IMR-90 (cell line): ENCODE measurements at regions not wholly inside any gene's neighbourhood (a gene's known extent, or its start where the extent isn't known, plus 50 kb on each side); places are given as distances from the start of the nearest gene placed in this dataset.
"Not testable (repeated sequence)": the region's sequence is repeated elsewhere in the genome, so short reads cannot be mapped to it uniquely, and the experiment has no call there.

Experiments used
- ATAC-seq: fragments of 200-7000 bp; cut with Tn5 transposase; 2 replicates; pipeline ENCODE4 v1.9.1; 2020; ENCODE audit warnings: low read depth, mild to moderate bottlenecking, moderate library complexity
- BruUV-seq: library from RNA; stranded (reverse); fragments of 400-500 nt; replicated peaks from 2 replicates; lab custom pipeline; 2021; lab: Mats Ljungman, UMichigan
- CTCF ChIA-PET: fragments of 300-600 bp; formaldehyde crosslinking; extraction: SDS; loops from one replicate; lab custom pipeline; 2021; ENCODE audit warnings: antibody characterized with exemption; lab: Yijun Ruan, JAX
- POLR2A ChIA-PET: fragments of 300-600 bp; sonication (Branson Sonifier 250); formaldehyde crosslinking; loops from one replicate; lab custom pipeline; 2022; ENCODE audit warnings: antibody characterized with exemption; ENCODE audit not compliant: unreplicated experiment; lab: Charles Lee
- DNase-seq: peaks from one replicate; pipeline ENCODE4 v3.0.0; 2013
- H2AFZ ChIP-seq: replicated peaks from 2 replicates; pipeline ENCODE3; 2013; ENCODE audit warnings: low read length, mild to moderate bottlenecking; ENCODE audit not compliant: poor library complexity
- H2AK5ac ChIP-seq: 2 replicates; pipeline ENCODE4 v1.6.1; 2013; ENCODE audit warnings: low read depth, low read length, inconsistent platforms
- H2AK9ac ChIP-seq: replicated peaks from 2 replicates; pipeline ENCODE3; 2013; ENCODE audit warnings: mild to moderate bottlenecking, low read depth, low read length, moderate library complexity; ENCODE audit not compliant: poor library complexity
- H2BK120ac ChIP-seq: 2 replicates; pipeline ENCODE4 v1.6.1; 2013; ENCODE audit warnings: low read depth, low read length, inconsistent platforms
- H2BK15ac ChIP-seq: 3 replicates; pipeline ENCODE4 v1.6.1; 2013; ENCODE audit warnings: low read depth, low read length, inconsistent platforms
- H2BK20ac ChIP-seq: 2 replicates; pipeline ENCODE4 v1.6.1; 2013; ENCODE audit warnings: low read depth, mild to moderate bottlenecking, inconsistent platforms, low read length, moderate library complexity
- H2BK5ac ChIP-seq: 2 replicates; pipeline ENCODE4 v1.6.1; 2013; ENCODE audit warnings: mild to moderate bottlenecking, low read depth, low read length, inconsistent platforms; ENCODE audit not compliant: poor library complexity, severe bottlenecking
- H3K14ac ChIP-seq: replicated peaks from 2 replicates; pipeline ENCODE4 v1.6.1; 2013; ENCODE audit warnings: low read depth, low read length, inconsistent platforms
- H3K18ac ChIP-seq: 2 replicates; pipeline ENCODE4 v1.6.1; 2013; ENCODE audit warnings: low read depth, low read length, control low read depth
- H3K23ac ChIP-seq: 2 replicates; pipeline ENCODE4 v1.6.1; 2013; ENCODE audit warnings: low read depth, low read length, inconsistent platforms
- H3K27ac ChIP-seq: 2 replicates; pipeline ENCODE4 v1.5.1; 2013; ENCODE audit warnings: mild to moderate bottlenecking, control low read depth, low read length; ENCODE audit not compliant: insufficient read depth
- H3K27me3 ChIP-seq: 2 replicates; pipeline ENCODE4 v1.6.1; 2013; ENCODE audit warnings: low read length; ENCODE audit not compliant: control insufficient read depth, insufficient read depth
- H3K36me3 ChIP-seq: 2 replicates; pipeline ENCODE4 v1.6.1; 2013; ENCODE audit warnings: low read length, mixed read lengths; ENCODE audit not compliant: control insufficient read depth, insufficient read depth
- H3K4ac ChIP-seq: 2 replicates; pipeline ENCODE4 v1.6.1; 2013; ENCODE audit warnings: low read depth, low read length, inconsistent platforms
- H3K4me1 ChIP-seq: 2 replicates; pipeline ENCODE4 v1.6.1; 2013; ENCODE audit warnings: low read length, mixed read lengths; ENCODE audit not compliant: control insufficient read depth, insufficient read depth
- H3K4me2 ChIP-seq: 2 replicates; pipeline ENCODE4 v1.6.1; 2013; ENCODE audit warnings: low read depth, mild to moderate bottlenecking, control low read depth, low read length, moderate library complexity
- H3K4me3 ChIP-seq: 2 replicates; pipeline ENCODE4 v1.5.1; 2013; ENCODE audit warnings: low read depth, mild to moderate bottlenecking, control low read depth, low read length, moderate library complexity; ENCODE audit not compliant: insufficient read depth
- H3K56ac ChIP-seq: 2 replicates; pipeline ENCODE4 v1.6.1; 2013; ENCODE audit warnings: low read length, inconsistent platforms; ENCODE audit not compliant: insufficient read depth; ENCODE audit errors: extremely low read depth
- H3K79me1 ChIP-seq, 2 experiments: 2 replicates each; pipeline ENCODE4 v1.6.1; 2013; ENCODE audit warnings: low read length in 2 of 2, inconsistent platforms in 1 of 2, low read depth in 1 of 2
- H3K9ac ChIP-seq: 2 replicates; pipeline ENCODE4 v1.6.1; 2013; ENCODE audit warnings: low read depth, low read length, control low read depth
- H3K9me1 ChIP-seq: 2 replicates; pipeline ENCODE4 v1.6.1; 2013; ENCODE audit warnings: low read length, inconsistent platforms; ENCODE audit not compliant: insufficient read depth
- H3K9me3 ChIP-seq: 2 replicates; pipeline ENCODE4 v1.6.1; 2013; ENCODE audit warnings: low read length; ENCODE audit not compliant: control insufficient read depth, insufficient read depth
- H4K20me1 ChIP-seq: 2 replicates; pipeline ENCODE4 v1.6.1; 2013; ENCODE audit warnings: low read length, inconsistent platforms; ENCODE audit not compliant: insufficient read depth
- H4K5ac ChIP-seq: 2 replicates; pipeline ENCODE4 v1.6.1; 2013; ENCODE audit warnings: mild to moderate bottlenecking, low read depth, low read length, control low read depth
- H4K8ac ChIP-seq, 2 experiments: 2 replicates each; pipeline ENCODE4 v1.6.1; 2013; ENCODE audit warnings: low read depth in 2 of 2, low read length in 2 of 2, control low read depth in 1 of 2, inconsistent platforms in 1 of 2
- H4K91ac ChIP-seq: 2 replicates; pipeline ENCODE4 v1.6.1; 2013; ENCODE audit warnings: low read depth, low read length, inconsistent platforms; ENCODE audit not compliant: insufficient read depth
- WGBS, 2 experiments: methylation state at CpG; one replicate each; pipeline versions ENCODE4 v1.1.5 to v1.1.7; 2013; ENCODE audit warnings: missing lambda C conversion rate in 2 of 2; ENCODE audit not compliant: insufficient read length in 1 of 2; ENCODE audit errors: extremely low coverage in 2 of 2; 5-methylcytosine and 5-hydroxymethylcytosine counted together
- dilution Hi-C: fragments of 300-500 bp; cut with HindIII; formaldehyde crosslinking; loops from one replicate; pipeline ENCODE4 v1.14.3; 2018; ENCODE audit warnings: low sequenced_read_pairs; ENCODE audit not compliant: unreplicated experiment
- in situ Hi-C: fragments of 300-500 bp; cut with MboI; formaldehyde crosslinking; loops from 3 replicates; pipeline ENCODE4 v1.14.3; 2019; ENCODE audit warnings: low sequenced_read_pairs, inconsistent platforms, mixed read lengths
- intact Hi-C: fragments of 100-400 bp; cut with micrococcal nuclease; formaldehyde crosslinking; loops from 2 replicates; pipeline ENCODE4 v1.10.0; 2022

DNA sequence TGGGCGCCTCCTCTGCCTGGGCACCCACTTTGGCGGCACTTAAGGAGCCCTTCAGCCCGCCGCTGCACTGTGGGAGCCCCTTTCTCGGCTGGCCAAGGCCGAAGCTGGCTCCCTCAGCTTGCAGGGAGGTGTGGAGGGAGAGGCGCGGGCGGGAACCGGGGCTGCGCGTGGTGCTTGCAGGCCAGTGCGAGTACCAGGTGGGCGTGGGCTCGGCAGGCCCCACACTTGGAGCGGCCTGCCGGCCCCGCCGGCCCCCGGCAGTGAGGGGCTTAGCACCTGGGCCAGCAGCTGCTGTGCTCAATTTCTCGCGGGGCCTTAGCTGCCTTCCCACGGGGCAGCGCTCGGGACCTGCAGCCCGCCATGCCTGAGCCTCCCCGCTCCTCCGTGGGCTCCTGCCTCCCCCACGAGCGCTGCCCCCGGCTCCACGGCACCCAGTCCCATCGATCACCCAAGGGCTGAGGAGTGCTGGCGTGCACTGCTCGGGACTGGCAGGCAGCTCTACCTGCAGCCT is 182.4 kb upstream of the GPRIN3 start:
- H4K5ac ChIP-seq, POLR2A ChIA-PET, H2AFZ ChIP-seq, H3K18ac ChIP-seq, H2AK5ac ChIP-seq, H3K4ac ChIP-seq, ATAC-seq, H3K9ac ChIP-seq, H3K4me1 ChIP-seq, H3K9me3 ChIP-seq, H3K4me3 ChIP-seq, H4K91ac ChIP-seq, H2BK20ac ChIP-seq, H2BK120ac ChIP-seq, H3K4me2 ChIP-seq, H2BK15ac ChIP-seq, CTCF ChIA-PET, dilution Hi-C loops, H3K79me1 ChIP-seq, H3K27me3 ChIP-seq, H2AK9ac ChIP-seq, BruUV-seq, H3K27ac ChIP-seq, H4K20me1 ChIP-seq, H2BK5ac ChIP-seq, H3K23ac ChIP-seq, H3K36me3 ChIP-seq, H3K9me1 ChIP-seq, H3K14ac ChIP-seq, H4K8ac ChIP-seq, DNase-seq, H3K56ac ChIP-seq: not testable (repeated sequence)
- in situ Hi-C loops (loop anchor here (25.0 kb wide), 1 partner anchor 372 kb away; no protein-coding TSS in a partner anchor), intact Hi-C loops (loop anchor here (5.0 kb wide), 1 partner anchor 267 kb away; no protein-coding TSS in a partner anchor)
- 95% methylated on average over 16 of the region's 35 CpGs; no CpG with 5 or more reads in 1 of the 2 experiments for WGBS, 2 experiments
